ENCODE measurements at regions not wholly inside any gene's neighbourhood (a gene's known extent, or its start where the extent isn't known, plus 50 kb on each side); places are given as distances from the start of the nearest gene placed in this dataset.

GRCh38 chr2:7916670-7917069, 765.2 kb upstream of the ID2 start:
- no peak overlapping the region for H3K27ac Mint-ChIP-seq
- no peaks in the 10 kb centered on the region for H3K27me3 Mint-ChIP-seq (ENCODE audit: low read depth)
- H3K9me3 Mint-ChIP-seq, result peaks cover 0 to 3% of the 10 kb centered on the region in 2 experiments; a peak in 2 of 5 replicates
- no peaks in the 10 kb centered on the region for H4K20me1 ChIP-seq (ENCODE audit: control insufficient read depth, insufficient read depth, insufficient read length)
- H3K4me1 ChIP-seq (ENCODE audit: insufficient read depth, low read length), result peaks cover 4% of the 10 kb centered on the region; the same call in 1 of the 2 replicates
- no peaks in the 10 kb centered on the region for H3K79me2 ChIP-seq (ENCODE audit: insufficient read depth, low read length)
- no peak overlapping the region for H3K4ac ChIP-seq (ENCODE audit: low read depth, low read length)
- H2BK120ac ChIP-seq (ENCODE audit: low read depth, low read length, poor library complexity, severe bottlenecking), result no peak overlapping the region
- H2BK5ac ChIP-seq (ENCODE audit: insufficient read length, low read length), result no peak overlapping the region
- no peak overlapping the region for H3K9ac ChIP-seq (ENCODE audit: extremely low read depth, insufficient read length, low read length)
- no peak overlapping the region for H4K5ac ChIP-seq (ENCODE audit: insufficient read length, low read depth, low read length)
- H4K8ac ChIP-seq (replicated peaks; ENCODE audit: insufficient read length, low read depth, low read length), result no peak overlapping the region
- H3K56ac ChIP-seq (ENCODE audit: insufficient read length, low read depth, low read length), result no peak overlapping the region
- no peak overlapping the region for H2BK20ac ChIP-seq (ENCODE audit: low read depth, low read length, poor library complexity, severe bottlenecking)
- no peaks in the 10 kb centered on the region for H3K79me1 ChIP-seq (ENCODE audit: insufficient read depth, low read depth, low read length, poor library complexity, severe bottlenecking)
- no peak overlapping the region for H2BK15ac ChIP-seq (ENCODE audit: low read depth, low read length)
- no peak overlapping the region for H3K14ac ChIP-seq (ENCODE audit: insufficient read depth, low read length)
- DNase-seq, result no peak
- H2AFZ ChIP-seq (ENCODE audit: low read length), result no peak overlapping the region
- H2BK12ac ChIP-seq (ENCODE audit: insufficient read length, low read depth, low read length), result no peak overlapping the region
- H4K91ac ChIP-seq (ENCODE audit: insufficient read length, low read depth, low read length), result no peak overlapping the region
- H3T11ph ChIP-seq (ENCODE audit: low read length), result no peak overlapping the region
- H3K18ac ChIP-seq (ENCODE audit: insufficient read length, low read depth, low read length), result no peak overlapping the region
- H3K36me3 Mint-ChIP-seq (ENCODE audit: insufficient read depth in 1 of 3, low read depth in 3 of 3), result peaks cover 0 to 5% (median 4%) of the 10 kb centered on the region in 3 experiments; a peak in 4 of 7 replicates
- H2AK5ac ChIP-seq (ENCODE audit: insufficient read length, low read length), result no peak overlapping the region
- no peak overlapping the region for H3K4me3 Mint-ChIP-seq
- H3K23ac ChIP-seq (ENCODE audit: insufficient read length, low read depth, low read length), result no peak overlapping the region
- no peak overlapping the region for H3K4me2 ChIP-seq (ENCODE audit: insufficient read depth, insufficient read length, low read length)
- H3K23me2 ChIP-seq (ENCODE audit: insufficient read length, low read depth, low read length, poor library complexity, severe bottlenecking), result no peaks in the 10 kb centered on the region
- no peak overlapping the region for H3K27ac ChIP-seq (ENCODE audit: insufficient read length, low read depth, low read length)
- H3K9me3 ChIP-seq (ENCODE audit: control insufficient read depth, low read depth, low read length), result no peaks in the 10 kb centered on the region
- TF ChIP-seq CTCF (conservative IDR thresholded peaks at IDR 0.05), result no peak
- H3K4me1 Mint-ChIP-seq, result peaks cover 14 to 16% of the 10 kb centered on the region in 2 experiments
- WGBS (ENCODE audit: extremely low coverage, insufficient read length, low lambda C conversion rate), result no CpG with 5 or more reads among the region's 2 CpGs
- H3K27me3 ChIP-seq (ENCODE audit: insufficient read depth, low read length), result no peaks in the 10 kb centered on the region

Data from H9 (cell line).